GM19467 (cell line): ENCODE measurements at regions not wholly inside any gene's neighbourhood (a gene's known extent, or its start where the extent isn't known, plus 50 kb on each side); places are given as distances from the start of the nearest gene placed in this dataset.

Source experiments
- ATAC-seq: cut with Tn5 transposase; IDR thresholded peaks from one replicate; pipeline ENCODE4 v1.9.1; 2021; ENCODE audit warnings: mild to moderate bottlenecking, moderate library complexity; ENCODE audit not compliant: unreplicated experiment

GRCh38 chr3:30505866-30506520 is 100.4 kb upstream of the TGFBR2 start:
- ATAC-seq: no peak

- no peak for ATAC-seq
Measured at GRCh38 chr3:30508339-30508738, 98.1 kb upstream of the TGFBR2 start.

DNA sequence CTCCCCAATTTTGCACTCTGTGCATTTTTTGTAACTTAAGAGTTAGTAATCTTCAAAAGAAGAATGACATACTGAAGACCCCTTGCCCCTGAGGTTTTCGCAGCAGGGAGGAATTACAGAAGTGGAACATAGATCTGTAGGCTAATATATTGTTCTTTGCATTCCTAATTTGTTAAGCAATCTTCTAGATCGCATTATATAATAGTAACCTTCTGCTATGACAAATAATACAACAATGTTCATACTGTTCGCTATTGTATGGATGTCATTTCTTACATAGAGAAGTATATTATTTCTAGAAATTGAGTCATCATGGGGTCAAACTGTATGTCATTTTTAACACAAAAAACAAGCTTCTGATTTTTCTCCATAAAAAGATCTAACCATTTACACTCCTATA is 95.8 kb upstream of the TGFBR2 start:
- no peak for ATAC-seq

DNA sequence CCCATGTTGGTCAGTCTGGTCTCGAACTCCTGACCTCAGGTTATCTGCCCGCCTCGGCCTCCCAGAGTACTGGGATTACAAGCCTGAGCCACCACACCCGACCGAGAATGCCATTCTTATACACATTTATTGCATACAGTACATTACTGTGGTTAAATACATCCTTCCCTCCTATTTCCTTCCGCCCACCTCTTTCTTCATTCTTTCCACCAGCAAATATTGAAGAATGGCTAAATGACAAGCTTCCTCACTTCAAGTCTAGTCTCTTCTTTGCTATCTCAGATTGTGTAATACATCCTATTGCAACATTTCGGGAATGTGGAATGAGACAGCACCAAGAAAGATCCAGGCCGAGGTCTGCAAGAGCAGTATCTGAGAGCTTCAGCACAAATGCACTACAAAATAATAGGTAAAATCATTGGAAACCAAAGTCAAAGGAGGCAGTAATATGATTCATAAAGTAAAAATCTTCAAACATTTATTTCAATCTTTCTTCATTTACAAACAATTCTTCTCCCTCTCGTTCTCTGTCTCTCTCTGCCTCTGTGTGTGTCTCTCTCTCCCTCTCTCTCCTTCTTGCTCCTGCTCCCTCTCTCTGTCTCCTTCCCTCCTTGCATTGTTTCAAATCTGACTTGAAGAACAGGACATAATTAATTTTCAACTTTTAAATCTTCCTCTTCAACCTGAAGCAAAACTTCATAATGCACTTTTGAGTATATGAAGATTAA is 94.7 kb upstream of the TGFBR2 start:
- ATAC-seq: no peak

DNA sequence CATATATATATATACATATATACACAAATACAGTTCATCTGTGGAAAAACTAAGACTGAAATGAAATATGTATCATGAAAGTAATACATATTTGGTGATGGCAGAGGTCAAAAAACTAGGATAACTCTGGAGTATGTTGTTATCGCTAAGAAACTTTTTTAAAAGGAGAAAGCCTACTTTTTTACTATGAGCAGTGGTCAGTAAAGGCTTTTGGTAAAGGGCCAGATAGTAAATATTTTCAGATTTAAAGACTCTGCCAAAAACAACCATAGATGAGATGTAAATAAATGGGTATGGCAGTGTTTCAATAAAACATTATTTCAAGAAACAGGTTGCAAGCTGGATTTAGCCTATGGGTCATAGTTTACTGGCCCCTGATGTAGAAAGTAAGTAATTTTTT is 93.8 kb upstream of the TGFBR2 start:
- ATAC-seq: no peak

DNA sequence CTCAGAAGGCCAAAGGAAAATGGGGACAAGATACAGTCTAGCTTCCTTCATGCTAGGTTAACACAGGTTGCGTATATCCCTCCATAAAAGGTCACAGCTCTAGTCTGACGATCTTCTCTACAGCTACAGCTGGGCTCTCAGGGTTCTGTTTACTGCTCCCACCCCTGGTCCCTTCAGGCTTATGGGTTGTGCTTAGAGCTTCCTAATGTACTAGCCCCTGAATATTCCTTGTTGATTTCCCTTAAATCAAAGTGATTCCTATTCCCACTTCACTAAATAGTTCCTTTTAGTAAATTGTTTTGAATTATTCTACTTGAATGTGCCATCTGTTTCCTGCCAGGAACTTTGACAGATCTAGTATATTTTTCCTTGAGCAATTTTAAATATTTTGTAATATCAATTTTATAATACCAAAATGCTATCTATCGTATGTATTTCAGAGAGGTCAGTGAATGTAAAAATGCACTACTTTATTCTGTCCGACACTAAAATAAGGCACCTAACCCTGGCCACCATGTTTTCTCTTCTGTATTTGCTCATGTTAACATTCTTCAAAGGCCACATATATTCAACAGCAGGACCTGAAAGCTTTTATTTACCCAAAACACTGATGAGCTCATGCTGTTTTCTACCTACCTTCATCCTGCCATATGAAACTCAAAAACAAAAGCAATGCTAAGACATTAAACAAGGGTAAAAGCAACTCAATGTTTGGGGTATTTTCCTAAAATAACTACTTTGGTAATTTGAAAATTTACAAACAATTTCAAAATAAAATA is 92.8 kb upstream of the TGFBR2 start:
- ATAC-seq: no peak

- ATAC-seq: no peak
Measured at GRCh38 chr3:30516238-30516637, 90.2 kb upstream of the TGFBR2 start.

- ATAC-seq: no peak
Measured at GRCh38 chr3:30518181-30518864, 88.1 kb upstream of the TGFBR2 start.

DNA sequence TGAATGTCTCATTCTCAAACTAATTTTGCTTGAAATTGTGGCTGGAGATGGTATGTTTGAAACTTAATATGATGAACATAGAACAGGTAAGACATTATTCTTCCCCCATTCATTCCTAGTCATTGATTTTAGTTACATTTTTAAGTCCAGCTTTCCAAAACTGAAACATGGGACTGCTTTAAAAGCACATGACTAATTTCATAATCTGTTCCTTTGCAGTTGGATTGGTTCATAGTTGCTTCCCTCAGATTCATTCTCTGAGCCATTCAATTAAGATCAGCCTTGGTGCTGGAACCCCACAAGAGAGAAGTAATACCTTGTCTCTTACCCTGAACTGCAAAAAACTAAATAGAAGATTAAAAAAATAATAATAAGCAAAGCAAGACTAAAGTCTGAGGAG is 87.5 kb upstream of the TGFBR2 start:
- no peak for ATAC-seq

GRCh38 chr3:30520699-30521098 is 85.7 kb upstream of the TGFBR2 start:
- no peak for ATAC-seq

GRCh38 chr3:30521156-30521715 is 85.2 kb upstream of the TGFBR2 start:
- no peak for ATAC-seq

GRCh38 chr3:30522476-30522875 is 83.9 kb upstream of the TGFBR2 start:
- ATAC-seq: no peak

GRCh38 chr3:30523366-30523765 is 83.0 kb upstream of the TGFBR2 start:
- ATAC-seq: no peak

DNA sequence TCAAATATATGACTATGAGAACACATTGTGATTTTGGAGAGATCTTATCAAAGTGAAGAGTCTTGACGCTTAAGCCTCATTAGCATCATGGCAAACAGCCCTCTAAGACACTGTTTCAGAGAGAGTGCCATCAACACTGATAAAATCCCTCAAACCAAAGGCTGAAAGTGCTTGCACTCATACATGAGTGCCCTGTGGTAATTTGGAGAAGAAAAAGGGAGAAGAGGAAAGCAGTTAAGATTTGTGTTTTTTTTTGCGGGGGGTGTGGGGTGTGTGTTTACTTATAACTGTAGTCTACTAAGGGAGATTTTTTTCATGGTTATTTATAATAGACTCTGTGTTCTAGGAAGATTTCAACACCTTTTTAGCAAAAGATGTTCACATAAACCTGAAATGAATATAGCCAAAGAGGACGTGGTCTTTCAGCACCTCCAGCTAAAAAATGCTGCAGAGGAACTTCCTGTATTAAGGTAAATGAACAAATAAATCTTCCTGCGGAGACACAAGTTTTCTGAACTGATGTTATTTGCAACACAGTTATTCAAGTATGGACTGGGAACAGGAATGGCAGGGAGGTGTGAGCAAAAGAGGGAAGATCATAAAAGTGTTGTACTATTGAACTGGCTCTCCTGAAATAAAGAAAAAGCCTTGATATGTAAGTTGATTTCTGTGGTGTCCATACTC is 81.9 kb upstream of the TGFBR2 start:
- no peak for ATAC-seq

- ATAC-seq: no peak
Measured at GRCh38 chr3:30526031-30526430, 80.4 kb upstream of the TGFBR2 start.

DNA sequence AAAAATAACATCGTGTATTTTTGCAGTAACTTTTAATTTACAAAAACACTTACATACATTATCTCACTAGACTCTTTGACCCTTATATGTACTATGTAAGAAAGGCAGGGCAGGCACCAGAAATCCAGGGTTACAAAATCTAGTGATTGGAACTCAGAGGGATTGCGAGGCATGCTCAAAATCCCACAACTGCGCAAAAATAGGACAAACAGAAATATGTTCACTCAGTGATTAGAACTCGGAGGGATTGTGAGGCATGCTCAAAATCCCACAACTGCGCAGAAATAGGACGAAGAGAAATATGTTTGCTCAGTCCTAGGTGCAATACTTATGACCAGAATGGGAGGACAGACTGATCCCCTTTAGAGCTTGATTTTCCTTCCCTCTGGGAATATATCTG is 79.2 kb upstream of the TGFBR2 start:
- no peak for ATAC-seq

GRCh38 chr3:30527720-30528119 is 78.7 kb upstream of the TGFBR2 start:
- no peak for ATAC-seq

GRCh38 chr3:30530084-30530483 is 76.3 kb upstream of the TGFBR2 start:
- no peak for ATAC-seq

DNA sequence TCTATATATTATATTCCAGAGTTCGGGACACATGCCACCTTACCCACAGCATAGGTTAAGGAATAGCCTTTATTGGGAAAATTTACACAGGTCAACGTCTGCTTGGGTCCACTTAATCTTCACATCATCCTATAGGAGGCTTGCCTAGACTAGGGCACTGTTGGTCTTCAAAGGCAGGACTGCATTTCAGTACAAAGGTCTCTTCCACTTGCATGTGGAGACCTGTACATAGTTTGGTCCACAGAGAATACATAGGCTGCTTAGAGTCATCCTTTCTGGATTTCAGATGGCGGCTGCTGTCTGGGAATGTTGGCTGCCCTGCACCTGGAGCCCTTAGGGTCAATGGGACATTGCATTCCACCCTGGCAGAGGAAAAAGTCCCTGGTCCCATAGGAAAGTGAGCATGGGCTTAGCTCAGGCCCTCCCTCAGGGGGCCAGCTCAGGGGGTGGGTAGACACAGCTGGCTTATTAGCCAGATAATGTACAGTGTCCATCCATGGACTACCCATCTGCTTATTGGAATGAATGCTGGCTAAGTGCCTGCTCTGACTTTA is 75.3 kb upstream of the TGFBR2 start:
- ATAC-seq: no peak

- no peak for ATAC-seq
Measured at GRCh38 chr3:30535525-30535924, 70.9 kb upstream of the TGFBR2 start.
